Transverse colon (tissue), 4 donors: ENCODE measurements at regions not wholly inside any gene's neighbourhood (a gene's known extent, or its start where the extent isn't known, plus 50 kb on each side); places are given as distances from the start of the nearest gene placed in this dataset.

Experiments
- DNase-seq: peaks from one replicate; pipeline ENCODE4 v3.0.0-alpha.2; 2019
- H3K27ac ChIP-seq, 4 donors: fragments of 200-600 bp; sonication (generic); 2 replicates each; pipeline ENCODE4 v1.5.1; 2016 to 2018; ENCODE audit warnings: inconsistent platforms in 4 of 4
- H3K27me3 ChIP-seq: fragments of 200-600 bp; sonication (generic); 2 replicates; pipeline ENCODE4 v1.5.1; 2017; ENCODE audit warnings: inconsistent platforms
- H3K36me3 ChIP-seq, 4 donors: fragments of 200-600 bp; sonication (generic); 2 replicates each; pipeline ENCODE4 v1.5.1; 2017 to 2019; ENCODE audit warnings: inconsistent platforms in 4 of 4
- H3K4me1 ChIP-seq, 4 donors: fragments of 200-600 bp; sonication (generic); 2 replicates each; pipeline ENCODE4 v1.5.1; 2017 to 2020; ENCODE audit warnings: inconsistent platforms in 4 of 4
- H3K4me3 ChIP-seq, 4 donors: fragments of 200-600 bp; sonication (generic); 1 replicate in 1 of 4; 2 replicates in 3 of 4; pipeline versions ENCODE4 v1.5.1 to v1.6.1; 2017 to 2019; ENCODE audit warnings: inconsistent platforms in 4 of 4
- H3K9me3 ChIP-seq, 2 donors: fragments of 200-600 bp; sonication (generic); 2 replicates each; pipeline ENCODE4 v1.5.1; 2017 to 2019; ENCODE audit warnings: inconsistent platforms in 2 of 2
- CTCF ChIP-seq, 5 experiments: fragments of 200-600 bp in 3 of 5; fragments of 450-650 bp in 2 of 5; sonication (generic) in 3 of 5; IDR thresholded peaks; 1 replicate in 2 of 5; 2 replicates in 3 of 5; pipeline ENCODE4 v1.5.1; 2016 to 2017; ENCODE audit warnings: antibody characterized with exemption in 5 of 5, inconsistent platforms in 3 of 5, mild to moderate bottlenecking in 2 of 5, moderate library complexity in 1 of 5
- EP300 ChIP-seq: sonication (generic); formaldehyde crosslinking; IDR thresholded peaks from one replicate; pipeline ENCODE4 v1.6.1; 2017; ENCODE audit warnings: antibody characterized with exemption, low read depth
- POLR2A ChIP-seq: fragments of 450-650 bp; IDR thresholded peaks from one replicate; pipeline ENCODE4 v1.6.1; 2016; ENCODE audit warnings: antibody characterized with exemption, mild to moderate bottlenecking, moderate library complexity
- POLR2AphosphoS5 ChIP-seq, 3 donors: sonication (generic); formaldehyde crosslinking; IDR thresholded peaks; one replicate each; pipeline ENCODE4 v1.6.1; 2016; ENCODE audit warnings: antibody characterized with exemption in 3 of 3
- WGBS, 2 donors: methylation state at CpG; one replicate each; pipeline ENCODE4 v1.1.5; 2018; ENCODE audit warnings: low coverage in 1 of 2; 5-methylcytosine and 5-hydroxymethylcytosine counted together
- in situ Hi-C, 4 donors: fragments of 200-750 bp; cut with MboI; loops; one replicate each; pipeline versions ENCODE4 v1.15.0 to v1.15.1; 2017; ENCODE audit warnings: low sequenced_read_pairs in 3 of 4, low pct_ligation_motif_present in 1 of 4, low pct_unique_long_range_greater_than_20kb in 1 of 4
- intact Hi-C: fragments of 100-400 bp; cut with DNase I; formaldehyde crosslinking; loops from one replicate; pipeline ENCODE4 v1.15.1; 2023; ENCODE audit warnings: low total_unique reads

DNA sequence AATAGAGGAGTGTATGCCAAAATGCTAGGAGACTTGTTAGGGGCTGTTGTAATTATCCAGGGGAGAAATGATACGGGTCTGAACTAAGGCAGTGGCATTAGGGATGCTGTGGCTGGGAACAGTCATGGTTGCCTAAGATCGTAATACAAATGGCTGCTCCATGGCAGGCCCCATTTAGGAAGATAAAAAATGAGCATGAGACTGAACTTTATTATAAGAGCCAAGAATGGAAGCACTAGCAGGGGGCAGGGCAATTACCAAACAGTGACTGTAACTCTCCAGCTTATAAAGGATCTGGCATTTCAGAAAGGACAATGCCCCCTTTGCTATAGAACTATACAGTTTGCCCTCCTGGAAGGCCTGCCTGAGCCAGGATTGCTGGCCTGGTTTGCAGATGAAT is 503.3 kb upstream of the CDH5 start:
- TF ChIP-seq EP300, result no peak
- TF ChIP-seq POLR2AphosphoS5 (IDR thresholded peaks at IDR 0.05), result no peak
- no peak for TF ChIP-seq CTCF (IDR thresholded peaks at IDR 0.05)
- no peak for TF ChIP-seq POLR2A
- Histone ChIP-seq H3K4me1 (no peaks in the 10 kb centered on the region), H3K27me3 (no peaks in the 10 kb centered on the region), H3K9me3 (no peaks in the 10 kb centered on the region), H3K27ac (no peak overlapping the region), H3K4me3 (no peak overlapping the region), H3K36me3 (no peaks in the 10 kb centered on the region)
- in situ Hi-C loops (no loop called here), intact Hi-C loops (no loop called here)
- no peak for DNase-seq
- WGBS, 2 donors, result 83% methylated on average over 2 of the region's 2 CpGs; no CpG with 5 or more reads in 1 of the 2 donors

- intact Hi-C loops (no loop called here), in situ Hi-C loops (no loop called here)
- Histone ChIP-seq H3K4me3 (no peak overlapping the region), H3K4me1 (no peaks in the 10 kb centered on the region), H3K27me3 (no peaks in the 10 kb centered on the region), H3K36me3 (no peaks in the 10 kb centered on the region), H3K9me3 (no peaks in the 10 kb centered on the region), H3K27ac (no peak overlapping the region)
- 63 to 64% methylated on average over 3 of the region's 3 CpGs for WGBS, 2 donors
- DNase-seq, result no peak
- no peak for TF ChIP-seq CTCF (IDR thresholded peaks at IDR 0.05)
- TF ChIP-seq EP300, result no peak
- no peak for TF ChIP-seq POLR2A
- no peak for TF ChIP-seq POLR2AphosphoS5 (IDR thresholded peaks at IDR 0.05)
Observed at GRCh38 chr16:65861131-65861731, 505.3 kb upstream of the CDH5 start.

DNA sequence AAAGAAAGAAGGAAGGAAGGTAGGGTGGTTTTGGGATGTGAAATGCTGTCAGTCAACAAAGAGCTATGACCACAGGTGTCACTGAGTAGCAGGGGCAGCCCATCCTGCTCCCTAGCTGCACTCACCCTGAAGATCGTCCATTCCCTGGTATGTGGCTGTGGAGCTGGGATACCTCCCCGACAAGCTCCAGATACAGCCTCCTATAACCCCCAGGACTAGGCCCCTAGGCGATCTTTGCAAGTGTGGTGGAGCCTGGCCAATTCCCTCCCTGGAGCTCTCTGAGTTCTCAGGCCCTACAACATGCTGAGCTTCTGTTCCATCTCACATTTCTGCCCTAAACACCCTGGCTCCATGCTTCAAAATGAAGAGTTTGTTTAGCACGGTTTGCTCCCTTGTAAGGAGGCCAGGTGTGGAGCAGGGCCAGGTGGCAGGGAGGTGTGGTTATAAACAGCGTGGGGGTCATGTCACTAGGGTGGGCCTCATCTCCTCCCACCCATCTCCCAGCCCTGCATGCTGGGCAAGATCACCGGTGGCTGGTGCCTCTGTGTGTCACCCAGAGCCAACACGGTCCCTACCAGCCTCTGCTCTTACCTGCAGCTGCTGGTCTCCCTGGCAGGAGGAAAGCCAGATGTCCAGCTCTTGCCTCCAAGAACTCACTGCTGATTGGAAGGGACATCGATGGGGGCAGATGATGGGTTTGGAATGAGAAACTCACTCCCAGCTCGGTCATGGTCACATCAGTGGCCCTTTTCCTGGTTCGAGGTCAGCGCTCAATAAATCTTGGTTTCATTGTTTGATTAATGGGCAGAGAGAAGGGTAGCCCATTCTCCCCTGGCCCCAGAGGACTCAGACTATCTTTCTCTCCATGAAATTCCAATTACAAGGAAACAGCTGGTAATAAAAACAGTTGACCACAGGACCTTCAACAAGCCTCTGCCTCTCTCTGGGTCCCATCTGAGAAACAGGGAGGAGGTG is 511.0 kb upstream of the CDH5 start:
- DNase-seq, result no peak
- Histone ChIP-seq H3K9me3 (no peaks in the 10 kb centered on the region), H3K4me3 (no peak overlapping the region), H3K27ac (no peak overlapping the region), H3K4me1 (no peaks in the 10 kb centered on the region), H3K27me3 (no peaks in the 10 kb centered on the region), H3K36me3 (no peaks in the 10 kb centered on the region)
- TF ChIP-seq EP300 (no peak), CTCF (IDR thresholded peaks at IDR 0.05) (no peak), POLR2A (no peak), POLR2AphosphoS5 (IDR thresholded peaks at IDR 0.05) (no peak)
- intact Hi-C loops (no loop called here), in situ Hi-C loops (no loop called here)
- WGBS, 2 donors, result 73% methylated on average over 11 of the region's 11 CpGs; no CpG with 5 or more reads in 1 of the 2 donors

GRCh38 chr16:65846210-65846602 is 520.3 kb upstream of the CDH5 start:
- no peak overlapping the region for H3K27ac ChIP-seq
- no peak for DNase-seq
- WGBS, 2 donors, result 56 to 59% methylated on average over 1 of the region's 1 CpG
- H3K36me3 ChIP-seq, result no peaks in the 10 kb centered on the region
- H3K27me3 ChIP-seq, result no peaks in the 10 kb centered on the region
- no peak overlapping the region for H3K4me3 ChIP-seq
- intact Hi-C loops (no loop called here), in situ Hi-C loops (no loop called here)
- no peak for TF ChIP-seq POLR2AphosphoS5 (IDR thresholded peaks at IDR 0.05)
- no peak for TF ChIP-seq CTCF (IDR thresholded peaks at IDR 0.05)
- TF ChIP-seq EP300, result no peak
- TF ChIP-seq POLR2A, result no peak
- no peaks in the 10 kb centered on the region for H3K4me1 ChIP-seq
- no peaks in the 10 kb centered on the region for H3K9me3 ChIP-seq
